GM12878 (cell line): ENCODE measurements at regions not wholly inside any gene's neighbourhood (a gene's known extent, or its start where the extent isn't known, plus 50 kb on each side); places are given as distances from the start of the nearest gene placed in this dataset.

Experiments used
- ATAC-seq: fragments of 200-7000 bp; cut with Tn5 transposase; 3 replicates; pipeline ENCODE4 v1.9.1; 2020; ENCODE audit warnings: mild to moderate bottlenecking, moderate library complexity
- BruUV-seq: library from RNA; stranded (reverse); fragments of 400-500 nt; replicated peaks from 2 replicates; lab custom pipeline; 2021; lab: Mats Ljungman, UMichigan
- CTCF ChIA-PET: fragments of 300-600 bp; sonication (Branson Sonifier 250); formaldehyde crosslinking; extraction: SDS; loops from one replicate; lab custom pipeline; 2021; ENCODE audit warnings: inconsistent platforms; lab: Yijun Ruan, JAX
- POLR2A ChIA-PET: fragments of 350-600 bp; formaldehyde crosslinking; extraction: SDS; loops from one replicate; lab custom pipeline; 2021; ENCODE audit warnings: inconsistent platforms; lab: Charles Lee
- RAD21 ChIA-PET: fragments of 300-600 bp; sonication (Branson Sonifier 250); formaldehyde crosslinking; loops from one replicate; lab custom pipeline; 2023; ENCODE audit warnings: antibody characterized with exemption; ENCODE audit not compliant: unreplicated experiment; lab: Charles Lee
- SMC1A ChIA-PET: fragments of 300-600 bp; sonication (Branson Sonifier 250); formaldehyde crosslinking; loops from one replicate; lab custom pipeline; 2023; ENCODE audit not compliant: unreplicated experiment, uncharacterized antibody; lab: Charles Lee
- DNase-seq: peaks from one replicate; pipeline ENCODE4 v3.0.0-alpha.2; 2011; ENCODE audit warnings: low read depth, low spot score
- FAIRE-seq: peaks from 3 replicates; lab custom pipeline; 2011; peaks lifted over from hg19 to GRCh38; lab: Jason Lieb, UNC
- H2AFZ ChIP-seq: 2 replicates; pipeline ENCODE4 v1.6.0; 2011; ENCODE audit warnings: low read depth, low read length, control low read depth; ENCODE audit not compliant: control insufficient read depth
- H3K27ac ChIP-seq: 2 replicates; pipeline ENCODE4 v1.5.1; 2011; ENCODE audit warnings: control low read depth; ENCODE audit not compliant: control insufficient read depth, insufficient read depth
- H3K27me3 ChIP-seq, 2 experiments: replicated peaks in 1 of 2; 2 replicates each; pipeline versions ENCODE4 v1.6.0 to v1.6.1; 2011; ENCODE audit warnings: low read length in 1 of 2; ENCODE audit not compliant: control insufficient read depth in 2 of 2, insufficient read depth in 2 of 2
- H3K36me3 ChIP-seq, 2 experiments: 2 replicates each; pipeline ENCODE4 v1.5.1; 2011; ENCODE audit warnings: low read length in 1 of 2; ENCODE audit not compliant: control insufficient read depth in 2 of 2, insufficient read depth in 2 of 2
- H3K4me1 ChIP-seq: 2 replicates; pipeline ENCODE4 v1.6.1; 2011; ENCODE audit warnings: mild to moderate bottlenecking, low read length, moderate library complexity, mixed read lengths; ENCODE audit not compliant: control insufficient read depth, insufficient read depth
- H3K4me2 ChIP-seq: 2 replicates; pipeline ENCODE4 v1.6.0; 2011; ENCODE audit warnings: control low read depth; ENCODE audit not compliant: control insufficient read depth, insufficient read depth
- H3K4me3 ChIP-seq: fragments of 200-600 bp; sonication (generic); 2 replicates; pipeline ENCODE4 v1.5.1; 2016
- H3K79me2 ChIP-seq: 2 replicates; pipeline ENCODE4 v1.6.0; 2011; ENCODE audit warnings: low read length; ENCODE audit not compliant: control insufficient read depth, insufficient read depth
- H3K9ac ChIP-seq: 2 replicates; pipeline ENCODE4 v1.8.0; 2011; ENCODE audit warnings: low read length, control low read depth, mixed read lengths; ENCODE audit not compliant: control insufficient read depth, insufficient read depth
- H3K9me3 ChIP-seq: replicated peaks from 3 replicates; pipeline ENCODE4 v1.5.1; 2011; ENCODE audit warnings: mild to moderate bottlenecking, low read length; ENCODE audit not compliant: control insufficient read depth, insufficient read depth
- H4K20me1 ChIP-seq: 2 replicates; pipeline ENCODE4 v1.6.0; 2011; ENCODE audit not compliant: control insufficient read depth, insufficient read depth
- BCL3 ChIP-seq: IDR thresholded peaks from 2 replicates; pipeline ENCODE4 v1.6.1; 2011; ENCODE audit warnings: borderline replicate concordance, low read depth, mild to moderate bottlenecking, moderate library complexity, low read length; ENCODE audit not compliant: insufficient read depth, poor library complexity, severe bottlenecking
- BHLHE40 ChIP-seq, 2 experiments: fragments of 450-650 bp in 1 of 2; IDR thresholded peaks; 2 replicates each; pipeline ENCODE4 v1.6.1; 2011 to 2017; ENCODE audit warnings: low read depth in 2 of 2, borderline replicate concordance in 1 of 2, improper control_type of control experiment in 1 of 2, low read length in 1 of 2, mild to moderate bottlenecking in 1 of 2
- EGR1 ChIP-seq, 2 experiments: IDR thresholded peaks; 1 replicate in 1 of 2; 2 replicates in 1 of 2; pipeline ENCODE4 v1.6.1; 2011 to 2012; ENCODE audit warnings: low read depth in 2 of 2, low read length in 2 of 2, borderline replicate concordance in 1 of 2, mild to moderate bottlenecking in 1 of 2, moderate library complexity in 1 of 2
- GABPA ChIP-seq: IDR thresholded peaks from 2 replicates; pipeline ENCODE4 v1.6.1; 2014; ENCODE audit warnings: antibody characterized with exemption, low read depth, mild to moderate bottlenecking, inconsistent platforms
- HCFC1 ChIP-seq: fragments of 150-350 bp; IDR thresholded peaks from 2 replicates; pipeline ENCODE4 v1.6.1; 2014; ENCODE audit warnings: low read length
- HDAC2 ChIP-seq: fragments of 200-600 bp; sonication (generic); IDR thresholded peaks from 2 replicates; pipeline ENCODE4 v1.6.1; 2017
- HDGF ChIP-seq: fragments of 450-650 bp; IDR thresholded peaks from 2 replicates; pipeline ENCODE4 v1.6.1; 2016; ENCODE audit warnings: antibody characterized with exemption
- JUND ChIP-seq: IDR thresholded peaks from 2 replicates; pipeline ENCODE4 v1.6.1; 2012; ENCODE audit warnings: low read depth, mild to moderate bottlenecking, low read length, improper control_type of control experiment, moderate library complexity
- MEF2B ChIP-seq: fragments of 450-650 bp; IDR thresholded peaks from 2 replicates; pipeline ENCODE4 v1.6.1; 2018; ENCODE audit warnings: mild to moderate bottlenecking, moderate library complexity; ENCODE audit not compliant: partially characterized antibody, poor library complexity, severe bottlenecking
- NR2C1 ChIP-seq: fragments of 450-650 bp; IDR thresholded peaks from 2 replicates; pipeline ENCODE4 v1.6.1; 2017; ENCODE audit warnings: antibody characterized with exemption, mild to moderate bottlenecking, moderate library complexity
- PAX5 ChIP-seq: IDR thresholded peaks from 2 replicates; pipeline ENCODE4 v1.6.1; 2011; ENCODE audit warnings: low read depth, low read length, borderline replicate concordance
- RAD51 ChIP-seq: fragments of 450-650 bp; IDR thresholded peaks from 2 replicates; pipeline ENCODE4 v1.6.1; 2016; ENCODE audit warnings: moderate library complexity, mild to moderate bottlenecking, inconsistent platforms
- STAT3 ChIP-seq: IDR thresholded peaks from 2 replicates; pipeline ENCODE4 v1.6.1; 2011; ENCODE audit warnings: low read depth, low read length, improper control_type of control experiment
- TCF3 ChIP-seq: IDR thresholded peaks from 2 replicates; pipeline ENCODE4 v1.6.1; 2012; ENCODE audit warnings: low read depth, mild to moderate bottlenecking, low read length, borderline replicate concordance; ENCODE audit not compliant: insufficient read depth
- ZBTB4 ChIP-seq: fragments of 450-650 bp; formaldehyde crosslinking; IDR thresholded peaks from 2 replicates; pipeline ENCODE4 v1.4.0; 2022; ENCODE audit warnings: mild to moderate bottlenecking, moderate library complexity
- ZNF274 ChIP-seq: IDR thresholded peaks from one replicate; pipeline ENCODE4 v1.8.0; 2011; ENCODE audit not compliant: insufficient read length, insufficient read depth
- ZNF384 ChIP-seq: IDR thresholded peaks from 2 replicates; pipeline ENCODE4 v1.6.1; 2012; ENCODE audit warnings: low read depth, mild to moderate bottlenecking, low read length, improper control_type of control experiment, borderline replicate concordance
- WGBS: methylation state at CpG from one replicate; pipeline ENCODE4 v1.1.6; 2016; ENCODE audit warnings: low lambda C conversion rate; ENCODE audit not compliant: insufficient replicate concordance, insufficient coverage; ENCODE audit errors: missing lambda C conversion rate; 5-methylcytosine and 5-hydroxymethylcytosine counted together
- in situ Hi-C: fragments of 300-500 bp; cut with MboI; formaldehyde crosslinking; loops from 9 replicates; pipeline ENCODE4 v1.14.3; 2018; ENCODE audit warnings: mixed read lengths
- intact Hi-C: fragments of 100-400 bp; cut with micrococcal nuclease; formaldehyde crosslinking; loops from one replicate; pipeline ENCODE4 v1.14.2; 2022; ENCODE audit not compliant: unreplicated experiment

GRCh38 chr13:112124141-112124540, 57.2 kb downstream of the SOX1 start (continued):
- TF ChIP-seq HDGF (no peak), PAX5 (no peak)

GRCh38 chr13:112127564-112128330, 60.8 kb downstream of the SOX1 start:
- H2AFZ ChIP-seq: no peak overlapping the region
- no peaks in the 10 kb centered on the region for H3K36me3 ChIP-seq
- no peaks in the 10 kb centered on the region for H3K79me2 ChIP-seq
- RAD21 ChIA-PET: no interaction called here
- no peaks in the 10 kb centered on the region for H3K4me1 ChIP-seq
- DNase-seq (no peak), FAIRE-seq (no peak), ATAC-seq (no peak)
- in situ Hi-C loops: no loop called here
- WGBS: 28% methylated on average over 15 of the region's 15 CpGs
- CTCF ChIA-PET: no interaction called here
- intact Hi-C loops: no loop called here
- H3K27ac ChIP-seq: no peak overlapping the region
- no peak overlapping the region for H3K9ac ChIP-seq
- no peaks in the 10 kb centered on the region; the same call in 2 of the 3 replicates for H3K9me3 ChIP-seq
- H3K4me3 ChIP-seq: no peak overlapping the region
- no TSS peak for BruUV-seq
- SMC1A ChIA-PET: no interaction called here
- no peaks in the 10 kb centered on the region for H4K20me1 ChIP-seq
- POLR2A ChIA-PET: interaction anchor here (0.6 kb wide), 1 partner anchor 15 kb away, joined by 4 read pairs; no protein-coding TSS in a partner anchor
- H3K27me3 ChIP-seq: no peaks in the 10 kb centered on the region
- H3K4me2 ChIP-seq: no peak overlapping the region
- no peak for TF ChIP-seq MEF2B
- TF ChIP-seq TCF3: no peak
- no peak for TF ChIP-seq ZNF384
- TF ChIP-seq GABPA: no peak
- TF ChIP-seq JUND: no peak
- no peak for TF ChIP-seq STAT3
- no peak for TF ChIP-seq ZBTB4 (CRISPR knock-in tag)
- TF ChIP-seq BCL3: no peak
- TF ChIP-seq NR2C1: no peak
- no peak for TF ChIP-seq ZNF274
- TF ChIP-seq HDAC2: no peak
- TF ChIP-seq EGR1 (IDR thresholded peaks at IDR 0.05; ENCODE audit: borderline replicate concordance in 1 of 2, low read depth in 2 of 2, low read length in 2 of 2): no peak
- TF ChIP-seq HCFC1: no peak
- TF ChIP-seq BHLHE40 (IDR thresholded peaks at IDR 0.05; ENCODE audit: borderline replicate concordance in 1 of 2, low read depth in 2 of 2, low read length in 1 of 2): no peak
- TF ChIP-seq RAD51: no peak
